ENCODE measurements at regions not wholly inside any gene's neighbourhood (a gene's known extent, or its start where the extent isn't known, plus 50 kb on each side); places are given as distances from the start of the nearest gene placed in this dataset.
"Not testable (repeated sequence)": the region's sequence is repeated elsewhere in the genome, so short reads cannot be mapped to it uniquely, and the experiment has no call there.

- no peak for DNase-seq
Measured at GRCh38 chr12:65690477-65690876, 133.8 kb upstream of the HMGA2 start.

GRCh38 chr12:65694130-65694529, 130.2 kb upstream of the HMGA2 start:
- no peak for DNase-seq

- DNase-seq, result no peak
Measured at GRCh38 chr12:65695113-65695865, 129.0 kb upstream of the HMGA2 start.

GRCh38 chr12:65696227-65696626, 128.1 kb upstream of the HMGA2 start:
- no peak for DNase-seq

- DNase-seq, result no peak
Measured at GRCh38 chr12:65699251-65699650, 125.0 kb upstream of the HMGA2 start.

- DNase-seq, result no peak
Measured at GRCh38 chr12:65703176-65703575, 121.1 kb upstream of the HMGA2 start.

- DNase-seq, result no peak
Measured at GRCh38 chr12:65705380-65705876, 118.9 kb upstream of the HMGA2 start.

GRCh38 chr12:65707051-65707450, 117.2 kb upstream of the HMGA2 start:
- DNase-seq, result no peak

- DNase-seq, result no peak
Measured at GRCh38 chr12:65712260-65713004, 111.9 kb upstream of the HMGA2 start.

GRCh38 chr12:65715961-65716360, 108.3 kb upstream of the HMGA2 start:
- no peak for DNase-seq

- DNase-seq, result no peak
Measured at GRCh38 chr12:65720136-65721130, 103.8 kb upstream of the HMGA2 start.

- DNase-seq, result no peak
Measured at GRCh38 chr12:65721541-65722190, 102.6 kb upstream of the HMGA2 start.

GRCh38 chr12:65725376-65725775, 98.9 kb upstream of the HMGA2 start:
- DNase-seq, result no peak

- no peak for DNase-seq
Measured at GRCh38 chr12:65728455-65728847, 95.8 kb upstream of the HMGA2 start.

- no peak for DNase-seq
Measured at GRCh38 chr12:65728848-65729793, 95.2 kb upstream of the HMGA2 start.

GRCh38 chr12:65731771-65732170, 92.5 kb upstream of the HMGA2 start:
- DNase-seq, result no peak

GRCh38 chr12:65733643-65734042, 90.6 kb upstream of the HMGA2 start:
- DNase-seq, result not testable (repeated sequence)

- no peak for DNase-seq
Measured at GRCh38 chr12:65734226-65734625, 90.1 kb upstream of the HMGA2 start.

- no peak for DNase-seq
Measured at GRCh38 chr12:65739606-65740005, 84.7 kb upstream of the HMGA2 start.

- no peak for DNase-seq
Measured at GRCh38 chr12:65740506-65740872, 83.8 kb upstream of the HMGA2 start.

- no peak for DNase-seq
Measured at GRCh38 chr12:65740873-65741600, 83.2 kb upstream of the HMGA2 start.

Measured in NCI-H2081 (cell line).